PC-3 (cell line): ENCODE measurements at regions not wholly inside any gene's neighbourhood (a gene's known extent, or its start where the extent isn't known, plus 50 kb on each side); places are given as distances from the start of the nearest gene placed in this dataset.

ENCODE experiments used
- ATAC-seq: fragments of 200-7000 bp; cut with Tn5 transposase; 2 replicates; pipeline ENCODE4 v1.9.1; 2020; ENCODE audit warnings: mild to moderate bottlenecking, moderate library complexity
- BruUV-seq: library from RNA; stranded (reverse); fragments of 400-500 nt; replicated peaks from 2 replicates; lab custom pipeline; 2021; lab: Mats Ljungman, UMichigan
- CTCF ChIA-PET: fragments of 300-600 bp; sonication (Branson Sonifier 250); formaldehyde crosslinking; loops from one replicate; lab custom pipeline; 2022; ENCODE audit warnings: antibody characterized with exemption; lab: Charles Lee
- POLR2A ChIA-PET: fragments of 300-600 bp; sonication (Branson Sonifier 250); formaldehyde crosslinking; loops from one replicate; lab custom pipeline; 2022; ENCODE audit warnings: antibody characterized with exemption; ENCODE audit not compliant: unreplicated experiment; lab: Charles Lee
- DNase-seq: peaks from one replicate; pipeline ENCODE4 v3.0.0-alpha.2; 2015
- H2AFZ ChIP-seq: fragments of 300-600 bp; sonication (generic); 2 replicates; pipeline ENCODE4 v1.6.0; 2016; ENCODE audit warnings: antibody characterized with exemption, low read length
- H3F3A ChIP-seq: fragments of 300-600 bp; sonication (generic); one replicate; pipeline ENCODE4 v1.6.0; 2017; ENCODE audit warnings: antibody characterized with exemption, low read length, control low read depth, mild to moderate bottlenecking; ENCODE audit not compliant: unreplicated experiment
- H3K27ac ChIP-seq: fragments of 300-600 bp; sonication (generic); 2 replicates; pipeline ENCODE4 v1.5.1; 2016; ENCODE audit warnings: mild to moderate bottlenecking, low read length
- H3K27me3 ChIP-seq: fragments of 300-600 bp; sonication (generic); 2 replicates; pipeline ENCODE4 v1.6.1; 2016; ENCODE audit warnings: low read length, mixed read lengths
- H3K36me3 ChIP-seq: fragments of 300-600 bp; sonication (generic); 2 replicates; pipeline ENCODE4 v1.6.1; 2016; ENCODE audit warnings: low read depth, mixed run types, low read length, mixed read lengths
- H3K4me1 ChIP-seq: fragments of 300-600 bp; sonication (generic); 2 replicates; pipeline ENCODE4 v1.5.1; 2016; ENCODE audit warnings: low read length; ENCODE audit not compliant: insufficient read depth
- H3K4me2 ChIP-seq: fragments of 300-600 bp; sonication (generic); 2 replicates; pipeline ENCODE4 v1.6.0; 2016; ENCODE audit warnings: low read length
- H3K4me3 ChIP-seq: fragments of 300-600 bp; sonication (generic); 2 replicates; pipeline ENCODE4 v1.5.1; 2016; ENCODE audit warnings: mild to moderate bottlenecking, low read length, mixed read lengths
- H3K79me2 ChIP-seq: fragments of 300-600 bp; sonication (generic); 2 replicates; pipeline ENCODE4 v1.6.1; 2017; ENCODE audit warnings: low read length, mixed read lengths
- H3K9ac ChIP-seq: fragments of 300-600 bp; sonication (generic); 2 replicates; pipeline ENCODE4 v1.6.0; 2016; ENCODE audit warnings: mild to moderate bottlenecking, low read length
- H3K9me2 ChIP-seq: fragments of 300-600 bp; sonication (generic); replicated peaks from 2 replicates; pipeline ENCODE4 v1.6.1; 2016; ENCODE audit warnings: mixed run types, low read length, mixed read lengths
- H3K9me3 ChIP-seq: fragments of 300-600 bp; sonication (generic); 2 replicates; pipeline ENCODE4 v1.6.1; 2016; ENCODE audit warnings: low read length, mixed read lengths
- H4K20me1 ChIP-seq: fragments of 300-600 bp; sonication (generic); 2 replicates; pipeline ENCODE4 v1.6.1; 2016; ENCODE audit warnings: low read length, mixed read lengths
- CTCF ChIP-seq: fragments of 300-600 bp; sonication (generic); conservative IDR thresholded peaks from 2 replicates; pipeline ENCODE4 v1.5.1; 2017; ENCODE audit warnings: antibody characterized with exemption, low read depth, mild to moderate bottlenecking, low read length
- EZH2 ChIP-seq: fragments of 300-600 bp; sonication (generic); IDR thresholded peaks from one replicate; pipeline ENCODE4 v1.6.1; 2017; ENCODE audit warnings: antibody characterized with exemption, mild to moderate bottlenecking, low read length; ENCODE audit not compliant: unreplicated experiment
- EZH2phosphoT487 ChIP-seq: fragments of 300-600 bp; sonication (generic); IDR thresholded peaks from 2 replicates; pipeline ENCODE4 v1.6.1; 2018; ENCODE audit warnings: mild to moderate bottlenecking, antibody characterized with exemption, low read length, borderline replicate concordance
- intact Hi-C: fragments of 100-400 bp; cut with micrococcal nuclease; formaldehyde crosslinking; loops from 2 replicates; pipeline ENCODE4 v1.9.0; 2023

DNA sequence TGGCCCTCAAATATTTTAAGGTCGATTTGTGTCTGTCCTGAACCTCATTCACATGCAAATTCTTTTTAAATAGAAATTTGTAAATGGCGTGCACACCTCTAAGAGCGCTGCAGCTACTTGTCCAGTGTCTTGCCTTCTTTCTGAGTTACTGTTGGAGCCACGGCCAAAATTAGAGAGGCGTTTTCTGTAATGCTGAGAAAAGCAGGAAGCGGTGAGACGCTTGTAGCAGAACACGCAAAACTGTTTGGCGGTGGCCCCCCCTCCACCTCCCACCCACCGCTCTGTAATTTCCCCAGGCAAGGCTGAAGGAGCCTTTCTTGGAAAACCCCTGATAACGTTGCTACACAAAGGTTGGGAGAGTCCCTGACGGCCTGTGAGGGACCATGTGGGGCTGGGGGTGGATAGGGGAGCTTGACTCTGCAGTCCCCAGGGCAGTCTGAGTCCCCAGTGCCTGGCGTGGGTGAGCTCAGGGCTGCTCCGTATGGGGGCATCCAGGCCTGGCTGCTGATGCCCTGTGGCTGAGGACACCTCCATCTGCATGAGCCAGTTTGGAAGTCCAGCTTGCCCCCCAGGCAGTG, 96.5 kb downstream of the GADD45G start:
- TF ChIP-seq CTCF (no peak), EZH2phosphoT487 (no peak), EZH2 (no peak)
- Histone ChIP-seq H3K4me3 (no peak overlapping the region), H3K9me3 (no peaks in the 10 kb centered on the region), H3F3A (no peaks in the 10 kb centered on the region), H2AFZ (no peak overlapping the region), H4K20me1 (no peaks in the 10 kb centered on the region), H3K79me2 (no peaks in the 10 kb centered on the region), H3K4me1 (no peaks in the 10 kb centered on the region), H3K4me2 (no peak overlapping the region), H3K9me2 (no peaks in the 10 kb centered on the region), H3K36me3 (no peaks in the 10 kb centered on the region), H3K27ac (no peak overlapping the region), H3K9ac (no peak overlapping the region), H3K27me3 (peaks cover 36% of the 10 kb centered on the region)
- intact Hi-C loops: no loop called here
- ChIA-PET POLR2A (no interaction called here), CTCF (no interaction called here)
- ATAC-seq (no peak), DNase-seq (no peak)
- no TSS peak for BruUV-seq

GRCh38 chr9:89702401-89702800, 97.6 kb downstream of the GADD45G start:
- Histone ChIP-seq H4K20me1 (no peaks in the 10 kb centered on the region), H3K36me3 (no peaks in the 10 kb centered on the region), H3K27ac (no peak overlapping the region), H3K9ac (no peak overlapping the region), H3K4me3 (no peak overlapping the region), H3K9me3 (no peaks in the 10 kb centered on the region), H3K4me1 (no peaks in the 10 kb centered on the region), H3K27me3 (peaks cover 43% of the 10 kb centered on the region), H3F3A (no peaks in the 10 kb centered on the region), H2AFZ (no peak overlapping the region), H3K4me2 (no peak overlapping the region), H3K9me2 (no peaks in the 10 kb centered on the region), H3K79me2 (no peaks in the 10 kb centered on the region)
- DNase-seq (no peak), ATAC-seq (no peak)
- POLR2A ChIA-PET: no interaction called here
- intact Hi-C loops: no loop called here
- CTCF ChIA-PET: no interaction called here
- BruUV-seq: no TSS peak
- TF ChIP-seq CTCF: no peak
- TF ChIP-seq EZH2: no peak
- TF ChIP-seq EZH2phosphoT487: no peak

GRCh38 chr9:89705651-89706050, 100.8 kb downstream of the GADD45G start:
- Histone ChIP-seq H3K9ac (no peak overlapping the region), H3K27ac (no peak overlapping the region), H3K36me3 (no peaks in the 10 kb centered on the region), H3K4me2 (no peak overlapping the region), H3K9me2 (no peaks in the 10 kb centered on the region), H3K4me3 (no peak overlapping the region), H2AFZ (no peak overlapping the region), H3F3A (no peaks in the 10 kb centered on the region), H4K20me1 (no peaks in the 10 kb centered on the region), H3K79me2 (no peaks in the 10 kb centered on the region), H3K27me3 (peaks cover 33% of the 10 kb centered on the region), H3K4me1 (no peaks in the 10 kb centered on the region), H3K9me3 (no peaks in the 10 kb centered on the region)
- ATAC-seq: no peak
- CTCF ChIA-PET: no interaction called here
- POLR2A ChIA-PET: no interaction called here
- TF ChIP-seq EZH2phosphoT487 (no peak), CTCF (no peak), EZH2 (no peak)
- intact Hi-C loops: no loop called here
- BruUV-seq: no TSS peak
- DNase-seq: no peak
